HG03025 (cell line): ENCODE measurements at regions not wholly inside any gene's neighbourhood (a gene's known extent, or its start where the extent isn't known, plus 50 kb on each side); places are given as distances from the start of the nearest gene placed in this dataset.
"Not testable (repeated sequence)": the region's sequence is repeated elsewhere in the genome, so short reads cannot be mapped to it uniquely, and the experiment has no call there.

Experiments used
- ATAC-seq: cut with Tn5 transposase; IDR thresholded peaks from one replicate; pipeline ENCODE4 v1.9.1; 2021; ENCODE audit warnings: mild to moderate bottlenecking, moderate library complexity; ENCODE audit not compliant: unreplicated experiment, low FRiP score

- ATAC-seq: no peak
These were observed 108.7 kb downstream of the SUCLA2 start for GRCh38 chr13:47892374-47892773.

- ATAC-seq: no peak
These were observed 110.8 kb downstream of the SUCLA2 start for GRCh38 chr13:47890146-47890814.

GRCh38 chr13:47886314-47886713, 114.8 kb downstream of the SUCLA2 start:
- no peak for ATAC-seq

GRCh38 chr13:47875201-47875600, 125.9 kb downstream of the SUCLA2 start:
- no peak for ATAC-seq

GRCh38 chr13:47873987-47874386, 127.1 kb downstream of the SUCLA2 start:
- not testable (repeated sequence) for ATAC-seq

- ATAC-seq: not testable (repeated sequence)
These were observed 127.8 kb downstream of the SUCLA2 start for GRCh38 chr13:47873319-47873718.

GRCh38 chr13:47869776-47870175, 131.3 kb downstream of the SUCLA2 start:
- no peak for ATAC-seq

- no peak for ATAC-seq
These were observed 135.2 kb downstream of the SUCLA2 start for GRCh38 chr13:47865883-47866282.

GRCh38 chr13:47862841-47863240, 138.2 kb downstream of the SUCLA2 start:
- ATAC-seq: no peak

GRCh38 chr13:47859165-47859564, 141.9 kb downstream of the SUCLA2 start:
- no peak for ATAC-seq

GRCh38 chr13:47858042-47859025, 142.7 kb downstream of the SUCLA2 start:
- ATAC-seq: no peak

GRCh38 chr13:47853236-47853635, 147.8 kb downstream of the SUCLA2 start:
- ATAC-seq: no peak

- no peak for ATAC-seq
These were observed 154.2 kb downstream of the SUCLA2 start for GRCh38 chr13:47846886-47847285.

- ATAC-seq: no peak
These were observed 155.1 kb downstream of the SUCLA2 start for GRCh38 chr13:47845981-47846380.

- no peak for ATAC-seq
These were observed 158.1 kb downstream of the SUCLA2 start for GRCh38 chr13:47843005-47843404.

GRCh38 chr13:47841151-47841550, 159.9 kb downstream of the SUCLA2 start:
- no peak for ATAC-seq

GRCh38 chr13:47837906-47838305, 163.2 kb downstream of the SUCLA2 start:
- no peak for ATAC-seq

GRCh38 chr13:47837104-47837880, 163.8 kb downstream of the SUCLA2 start:
- ATAC-seq: no peak

- no peak for ATAC-seq
These were observed 165.4 kb downstream of the SUCLA2 start for GRCh38 chr13:47835470-47836228.

- ATAC-seq: no peak
These were observed 168.6 kb downstream of the SUCLA2 start for GRCh38 chr13:47832458-47832972.
